H1 (cell line): ENCODE measurements at regions not wholly inside any gene's neighbourhood (a gene's known extent, or its start where the extent isn't known, plus 50 kb on each side); places are given as distances from the start of the nearest gene placed in this dataset.

Experiments
- CTCF ChIA-PET: fragments of 300-600 bp; sonication (Branson Sonifier 250); formaldehyde crosslinking; loops from one replicate; lab custom pipeline; 2021; ENCODE audit not compliant: partially characterized antibody; lab: Charles Lee
- POLR2A ChIA-PET: fragments of 300-600 bp; sonication (Branson Sonifier 250); formaldehyde crosslinking; loops from one replicate; lab custom pipeline; 2021; ENCODE audit warnings: inconsistent platforms; ENCODE audit not compliant: partially characterized antibody; lab: Charles Lee
- DNase-seq, 2 experiments: peaks; one replicate each; pipeline versions ENCODE4 v3.0.0 to v3.0.0-alpha.2; 2010 to 2022; ENCODE audit warnings: low spot score in 2 of 2, low read depth in 1 of 2, mixed read lengths in 1 of 2
- FAIRE-seq: peaks from 2 replicates; lab custom pipeline; 2011; peaks lifted over from hg19 to GRCh38; lab: Jason Lieb, UNC
- H2AFZ ChIP-seq: 2 replicates; pipeline ENCODE4 v1.8.1; 2012; ENCODE audit warnings: low read length, inconsistent platforms
- H2AK5ac ChIP-seq: 2 replicates; pipeline ENCODE4 v1.6.1; 2013; ENCODE audit warnings: low read depth, low read length
- H2BK120ac ChIP-seq: replicated peaks from 2 replicates; pipeline ENCODE3; 2013; ENCODE audit warnings: low read depth, low read length, inconsistent platforms
- H2BK12ac ChIP-seq: 2 replicates; pipeline ENCODE4 v1.6.1; 2013; ENCODE audit warnings: low read depth, low read length
- H2BK15ac ChIP-seq: 2 replicates; pipeline ENCODE4 v1.6.1; 2013; ENCODE audit warnings: low read length
- H2BK20ac ChIP-seq: 2 replicates; pipeline ENCODE4 v1.6.1; 2013; ENCODE audit warnings: low read length
- H2BK5ac ChIP-seq: 2 replicates; pipeline ENCODE4 v1.6.1; 2013; ENCODE audit warnings: low read depth, low read length
- H3K14ac ChIP-seq: 2 replicates; pipeline ENCODE4 v1.6.1; 2013; ENCODE audit warnings: inconsistent platforms; ENCODE audit not compliant: insufficient read length
- H3K18ac ChIP-seq: 2 replicates; pipeline ENCODE4 v1.6.1; 2013; ENCODE audit warnings: low read length; ENCODE audit errors: extremely low read depth
- H3K23ac ChIP-seq: 2 replicates; pipeline ENCODE4 v1.6.1; 2013; ENCODE audit warnings: inconsistent platforms; ENCODE audit not compliant: insufficient read length
- H3K23me2 ChIP-seq: 2 replicates; pipeline ENCODE4 v1.6.1; 2013; ENCODE audit warnings: low read depth, low read length
- H3K27ac ChIP-seq: 2 replicates; pipeline ENCODE4 v1.6.1; 2011; ENCODE audit warnings: low read depth, low read length, inconsistent platforms
- H3K27me3 ChIP-seq, 4 experiments: replicated peaks in 1 of 4; 1 replicate in 1 of 4; 2 replicates in 3 of 4; pipeline versions ENCODE4 v1.6.1 to v1.8.1; 2011 to 2013; ENCODE audit warnings: low read length in 3 of 4, mild to moderate bottlenecking in 3 of 4, inconsistent platforms in 2 of 4, mixed read lengths in 2 of 4, moderate library complexity in 1 of 4; ENCODE audit not compliant: control insufficient read depth in 3 of 4, insufficient read depth in 3 of 4; ENCODE audit errors: extremely low read depth in 1 of 4
- H3K36me3 ChIP-seq, 4 experiments: 2 replicates each; pipeline versions ENCODE4 v1.6.1 to v1.8.1; 2011 to 2013; ENCODE audit warnings: mild to moderate bottlenecking in 4 of 4, low read length in 3 of 4, moderate library complexity in 2 of 4, control low read depth in 1 of 4, inconsistent platforms in 1 of 4; ENCODE audit not compliant: insufficient read depth in 4 of 4, control insufficient read depth in 2 of 4
- H3K4ac ChIP-seq: replicated peaks from 2 replicates; pipeline ENCODE3; 2013; ENCODE audit warnings: low read length, low read depth, mixed read lengths, inconsistent platforms; ENCODE audit not compliant: insufficient read length
- H3K4me1 ChIP-seq, 4 experiments: replicated peaks in 1 of 4; 1 replicate in 1 of 4; 2 replicates in 3 of 4; pipeline versions ENCODE4 v1.6.1 to v1.8.1; 2011 to 2013; ENCODE audit warnings: low read length in 3 of 4, inconsistent platforms in 2 of 4, mixed read lengths in 1 of 4; ENCODE audit not compliant: insufficient read depth in 4 of 4, control insufficient read depth in 3 of 4
- H3K4me2 ChIP-seq, 2 experiments: 2 replicates each; pipeline versions ENCODE4 v1.6.1 to v1.8.1; 2011 to 2013; ENCODE audit warnings: low read depth in 2 of 2, low read length in 2 of 2, control low read depth in 1 of 2, inconsistent platforms in 1 of 2, mild to moderate bottlenecking in 1 of 2; ENCODE audit not compliant: insufficient read depth in 1 of 2
- H3K4me3 ChIP-seq, 4 experiments: fragments of 200-600, 300-600 bp in 1 of 4; sonication (generic), shearing (Covaris generic), sonication (Bioruptor Twin) in 1 of 4; 2 replicates each; pipeline versions ENCODE4 v1.5.1 to v1.8.1; 2011 to 2016; ENCODE audit warnings: low read length in 4 of 4, low read depth in 3 of 4, control low read depth in 2 of 4, inconsistent platforms in 2 of 4, mild to moderate bottlenecking in 2 of 4, mixed read lengths in 1 of 4, moderate library complexity in 1 of 4; ENCODE audit not compliant: insufficient read depth in 2 of 4; ENCODE audit errors: extremely low read depth in 1 of 4
- H3K56ac ChIP-seq: replicated peaks from 2 replicates; pipeline ENCODE3; 2013; ENCODE audit warnings: low read depth, mild to moderate bottlenecking, mixed read lengths, low read length, inconsistent platforms; ENCODE audit not compliant: insufficient read length
- H3K79me1 ChIP-seq: 2 replicates; pipeline ENCODE4 v1.6.1; 2013; ENCODE audit warnings: low read depth, low read length, control low read depth
- H3K79me2 ChIP-seq, 2 experiments: 2 replicates each; pipeline versions ENCODE4 v1.6.1 to v1.8.1; 2012 to 2013; ENCODE audit warnings: low read length in 2 of 2, mild to moderate bottlenecking in 2 of 2, inconsistent platforms in 1 of 2; ENCODE audit not compliant: insufficient read depth in 2 of 2, control insufficient read depth in 1 of 2
- H3K9ac ChIP-seq, 4 experiments: replicated peaks in 1 of 4; 1 replicate in 1 of 4; 2 replicates in 3 of 4; pipeline versions ENCODE4 v1.6.1 to v1.8.1; 2011 to 2013; ENCODE audit warnings: low read depth in 3 of 4, low read length in 3 of 4, control low read depth in 2 of 4, mild to moderate bottlenecking in 2 of 4, moderate library complexity in 2 of 4, inconsistent platforms in 1 of 4; ENCODE audit errors: extremely low read depth in 1 of 4
- H3K9me3 ChIP-seq, 2 experiments: 2 replicates each; pipeline versions ENCODE4 v1.6.1 to v1.8.1; 2012 to 2013; ENCODE audit warnings: mild to moderate bottlenecking in 2 of 2, moderate library complexity in 2 of 2, control low read depth in 1 of 2, inconsistent platforms in 1 of 2, low read depth in 1 of 2, low read length in 1 of 2, mixed read lengths in 1 of 2; ENCODE audit not compliant: insufficient read depth in 2 of 2
- H4K20me1 ChIP-seq, 2 experiments: replicated peaks in 1 of 2; 2 replicates each; pipeline versions ENCODE3 to v1.8.1; 2011 to 2013; ENCODE audit warnings: inconsistent platforms in 2 of 2, low read length in 2 of 2, mild to moderate bottlenecking in 1 of 2; ENCODE audit not compliant: insufficient read depth in 2 of 2, control insufficient read depth in 1 of 2
- H4K5ac ChIP-seq: 2 replicates; pipeline ENCODE4 v1.6.1; 2013; ENCODE audit warnings: low read length, low read depth, mixed read lengths, inconsistent platforms; ENCODE audit not compliant: insufficient read length
- H4K8ac ChIP-seq: 2 replicates; pipeline ENCODE4 v1.8.0; 2013; ENCODE audit warnings: mild to moderate bottlenecking, moderate library complexity, low read length, inconsistent platforms; ENCODE audit not compliant: insufficient read depth; ENCODE audit errors: extremely low read depth
- H4K91ac ChIP-seq: replicated peaks from 2 replicates; pipeline ENCODE3; 2013; ENCODE audit warnings: low read length, mixed read lengths, inconsistent platforms; ENCODE audit not compliant: insufficient read length
- BACH1 ChIP-seq: IDR thresholded peaks from 2 replicates; pipeline ENCODE4 v1.6.1; 2012; ENCODE audit warnings: low read length, improper control_type of control experiment
- SP2 ChIP-seq: IDR thresholded peaks from 2 replicates; pipeline ENCODE4 v1.6.1; 2012; ENCODE audit warnings: mild to moderate bottlenecking, low read length, inconsistent platforms
- WGBS, 2 experiments: shearing (Covaris generic) in 1 of 2; methylation state at CpG; one replicate each; pipeline versions ENCODE4 v1.1.6 to v1.1.7; 2013 to 2015; ENCODE audit warnings: low lambda C conversion rate in 2 of 2, mixed read lengths in 2 of 2, inconsistent platforms in 1 of 2, low coverage in 1 of 2, missing lambda C conversion rate in 1 of 2; ENCODE audit not compliant: insufficient replicate concordance in 2 of 2, insufficient coverage in 1 of 2, insufficient read length in 1 of 2; ENCODE audit errors: extremely low coverage in 1 of 2, missing lambda C conversion rate in 1 of 2; 5-methylcytosine and 5-hydroxymethylcytosine counted together

GRCh38 chr10:78969719-78970118 is 99.0 kb upstream of the ZMIZ1 start:
- H3K4me2 ChIP-seq = no peak overlapping the region
- peaks cover 0 to 10% (median 1%) of the 10 kb centered on the region in 4 experiments; a peak in 2 of 7 replicates for H3K27me3 ChIP-seq
- no peak for TF ChIP-seq SP2
- no peak for TF ChIP-seq BACH1
- TF ChIP-seq, all 59 proteins: peak for 0
- Histone ChIP-seq H2BK120ac (no peak overlapping the region), H3K4me3 (no peak overlapping the region), H2AK5ac (no peak overlapping the region), H3K23ac (no peak overlapping the region), H3K4ac (no peak overlapping the region), H2BK20ac (no peak overlapping the region), H3K9ac (no peak overlapping the region), H3K27ac (no peak overlapping the region), H4K20me1 (no peaks in the 10 kb centered on the region), H4K5ac (no peak overlapping the region), H4K91ac (peak overlapping the region; percentile 17), H3K36me3 (no peaks in the 10 kb centered on the region), H3K14ac (no peak overlapping the region), H4K8ac (no peak overlapping the region; the same call in 1 of the 2 replicates), H3K79me2 (no peaks in the 10 kb centered on the region), H3K9me3 (no peaks in the 10 kb centered on the region), H2BK5ac (no peak overlapping the region), H3K79me1 (no peaks in the 10 kb centered on the region; the same call in 1 of the 2 replicates), H3K4me1 (peaks cover 5 to 28% (median 23%) of the 10 kb centered on the region in 4 experiments), H2BK12ac (peak overlapping the region; percentile 29; the same call in 1 of the 2 replicates), H3K23me2 (peaks cover 4% of the 10 kb centered on the region; the same call in 1 of the 2 replicates), H3K56ac (no peak overlapping the region), H3K18ac (no peak overlapping the region), H2AFZ (no peak overlapping the region), H2BK15ac (no peak overlapping the region)
- FAIRE-seq (no peak), DNase-seq (no peak)
- ChIA-PET CTCF (interaction anchor here (0.7 to 0.9 kb wide), 3 partner anchors 117 to 225 kb away, joined by 3 read pairs; no protein-coding TSS in a partner anchor), POLR2A (interaction anchor here (1.5 kb wide), 1 partner anchor 9 kb away, joined by 3 read pairs; no protein-coding TSS in a partner anchor)
- 87% methylated on average over 10 of the region's 10 CpGs; no CpG with 5 or more reads in 1 of the 2 experiments for WGBS, 2 experiments
